Dedifferentiated amniotic fluid mesenchymal stem cell (primary cell): ENCODE measurements at regions not wholly inside any gene's neighbourhood (a gene's known extent, or its start where the extent isn't known, plus 50 kb on each side); places are given as distances from the start of the nearest gene placed in this dataset.
"Not testable (repeated sequence)": the region's sequence is repeated elsewhere in the genome, so short reads cannot be mapped to it uniquely, and the experiment has no call there.

Experiments
- DNase-seq: peaks from one replicate; pipeline ENCODE4 v3.0.0-alpha.2; 2016; ENCODE audit errors: extremely low spot score

- no peak for DNase-seq
Measured at GRCh38 chr12:63508543-63508942, 159.8 kb downstream of the DPY19L2 start.

GRCh38 chr12:63499567-63499966 is 168.7 kb downstream of the DPY19L2 start:
- no peak for DNase-seq

- DNase-seq = no peak
Measured at GRCh38 chr12:63498239-63498638, 170.1 kb downstream of the DPY19L2 start.

GRCh38 chr12:63496654-63497053 is 171.6 kb downstream of the DPY19L2 start:
- no peak for DNase-seq

- DNase-seq = no peak
Measured at GRCh38 chr12:63495974-63496373, 172.3 kb downstream of the DPY19L2 start.

- not testable (repeated sequence) for DNase-seq
Measured at GRCh38 chr12:63493357-63493756, 174.9 kb downstream of the DPY19L2 start.

GRCh38 chr12:63480186-63480585 is 188.1 kb downstream of the DPY19L2 start:
- no peak for DNase-seq

- DNase-seq = no peak
Measured at GRCh38 chr12:63470161-63470560, 198.1 kb downstream of the DPY19L2 start.

GRCh38 chr12:63467951-63468350 is 200.3 kb downstream of the DPY19L2 start:
- no peak for DNase-seq

- DNase-seq = no peak
Measured at GRCh38 chr12:63457857-63458256, 210.4 kb downstream of the DPY19L2 start.

GRCh38 chr12:63457428-63457827 is 210.9 kb downstream of the DPY19L2 start:
- DNase-seq = no peak

GRCh38 chr12:63450816-63451215 is 217.5 kb downstream of the DPY19L2 start:
- DNase-seq = no peak

- no peak for DNase-seq
Measured at GRCh38 chr12:63450334-63450733, 218.0 kb downstream of the DPY19L2 start.

- no peak for DNase-seq
Measured at GRCh38 chr12:63445224-63445880, 222.9 kb downstream of the DPY19L2 start.

- no peak for DNase-seq
Measured at GRCh38 chr12:63440048-63440447, 228.2 kb downstream of the DPY19L2 start.

- DNase-seq = not testable (repeated sequence)
Measured at GRCh38 chr12:63434384-63434783, 233.9 kb downstream of the DPY19L2 start.

- not testable (repeated sequence) for DNase-seq
Measured at GRCh38 chr12:63427969-63428368, 240.3 kb downstream of the DPY19L2 start.

- DNase-seq = not testable (repeated sequence)
Measured at GRCh38 chr12:63427029-63427428, 241.3 kb downstream of the DPY19L2 start.

GRCh38 chr12:63424671-63425070 is 243.6 kb downstream of the DPY19L2 start:
- no peak for DNase-seq

- DNase-seq = no peak
Measured at GRCh38 chr12:63423839-63424238, 244.5 kb downstream of the DPY19L2 start.

GRCh38 chr12:63420206-63420644 is 248.1 kb downstream of the DPY19L2 start:
- no peak for DNase-seq

GRCh38 chr12:63419154-63419553 is 249.1 kb downstream of the DPY19L2 start:
- no peak for DNase-seq

GRCh38 chr12:63416788-63417187 is 251.5 kb downstream of the DPY19L2 start:
- no peak for DNase-seq

GRCh38 chr12:63415357-63415756 is 252.9 kb downstream of the DPY19L2 start:
- no peak for DNase-seq
